ENCODE measurements at regions not wholly inside any gene's neighbourhood (a gene's known extent, or its start where the extent isn't known, plus 50 kb on each side); places are given as distances from the start of the nearest gene placed in this dataset.
A peak's percentile ranks its signal among the peaks of the same experiment; 100 is the strongest.

GRCh38 chr15:38895326-38896255 lies 331.0 kb upstream of the RASGRP1 start:
- no peak for TF ChIP-seq CTCF (IDR thresholded peaks at IDR 0.05; ENCODE audit: low read depth, low read length)
- CTCF ChIA-PET = interaction anchor here (0.7 to 1.2 kb wide), 4 partner anchors 67 to 713 kb away, joined by 3 to 5 read pairs (median 4); no protein-coding TSS in a partner anchor
- H3K27me3 ChIP-seq (ENCODE audit: control insufficient read depth, insufficient read depth, low read length) = no peaks in the 10 kb centered on the region
- no peaks in the 10 kb centered on the region for H3K9me3 ChIP-seq (ENCODE audit: control insufficient read depth, insufficient read depth, low read length)
- POLR2A ChIA-PET = interaction anchor here (0.6 to 1.3 kb wide), 6 partner anchors 51 to 685 kb away, joined by 3 to 6 read pairs (median 3); partner anchors contain the start of gene THBS1
- H3K27ac ChIP-seq (ENCODE audit: low read depth, low read length) = peak overlapping the region; percentile 73
- peak; percentile 46 for DNase-seq (ENCODE audit: low read depth, low spot score)
- no peak overlapping the region for H3K4me3 ChIP-seq (ENCODE audit: low read depth, low read length)

- no peak for TF ChIP-seq CTCF (IDR thresholded peaks at IDR 0.05; ENCODE audit: low read depth, low read length)
- Histone ChIP-seq H3K9me3 (ENCODE audit: control insufficient read depth, insufficient read depth, low read length) (no peaks in the 10 kb centered on the region), H3K4me3 (ENCODE audit: low read depth, low read length) (no peak overlapping the region), H3K27ac (ENCODE audit: low read depth, low read length) (peak overlapping the region; percentile 73), H3K27me3 (ENCODE audit: control insufficient read depth, insufficient read depth, low read length) (no peaks in the 10 kb centered on the region)
- DNase-seq (ENCODE audit: low read depth, low spot score) = no peak
- CTCF ChIA-PET = interaction anchor here (1.2 kb wide), 1 partner anchor 197 kb away, joined by 3 read pairs; no protein-coding TSS in a partner anchor
- POLR2A ChIA-PET = interaction anchor here (1.3 kb wide), 1 partner anchor 684 kb away, joined by 6 read pairs; the partner anchor contains the start of gene THBS1
These were observed 332.0 kb upstream of the RASGRP1 start for GRCh38 chr15:38896647-38897046.

- Histone ChIP-seq H3K27ac (ENCODE audit: low read depth, low read length) (no peak overlapping the region), H3K9me3 (ENCODE audit: control insufficient read depth, insufficient read depth, low read length) (peaks cover 6% of the 10 kb centered on the region; the same call in 1 of the 2 replicates), H3K4me3 (ENCODE audit: low read depth, low read length) (no peak overlapping the region), H3K27me3 (ENCODE audit: control insufficient read depth, insufficient read depth, low read length) (no peaks in the 10 kb centered on the region)
- CTCF ChIA-PET = interaction anchor here (0.9 kb wide), 2 partner anchors 190 to 207 kb away, joined by 3 read pairs; no protein-coding TSS in a partner anchor
- POLR2A ChIA-PET = interaction anchor here (0.5 to 0.7 kb wide), 2 partner anchors 231 to 462 kb away, joined by 3 to 4 read pairs; no protein-coding TSS in a partner anchor
- no peak for DNase-seq (ENCODE audit: low read depth, low spot score)
- no peak for TF ChIP-seq CTCF (IDR thresholded peaks at IDR 0.05; ENCODE audit: low read depth, low read length)
These were observed 332.9 kb upstream of the RASGRP1 start for GRCh38 chr15:38897551-38897950.

GRCh38 chr15:38898236-38898635 lies 333.6 kb upstream of the RASGRP1 start:
- H3K9me3 ChIP-seq (ENCODE audit: control insufficient read depth, insufficient read depth, low read length) = peaks cover 11% of the 10 kb centered on the region
- no peak for TF ChIP-seq CTCF (IDR thresholded peaks at IDR 0.05; ENCODE audit: low read depth, low read length)
- H3K27ac ChIP-seq (ENCODE audit: low read depth, low read length) = no peak overlapping the region
- ChIA-PET POLR2A (interaction anchor here (0.5 to 0.7 kb wide), 2 partner anchors 230 to 760 kb away, joined by 4 read pairs; no protein-coding TSS in a partner anchor), CTCF (interaction anchor here (0.9 kb wide), 1 partner anchor 190 kb away, joined by 3 read pairs; no protein-coding TSS in a partner anchor)
- no peak overlapping the region for H3K4me3 ChIP-seq (ENCODE audit: low read depth, low read length)
- no peaks in the 10 kb centered on the region for H3K27me3 ChIP-seq (ENCODE audit: control insufficient read depth, insufficient read depth, low read length)
- no peak for DNase-seq (ENCODE audit: low read depth, low spot score)
